HG02798 (cell line): ENCODE measurements at regions not wholly inside any gene's neighbourhood (a gene's known extent, or its start where the extent isn't known, plus 50 kb on each side); places are given as distances from the start of the nearest gene placed in this dataset.
"Not testable (repeated sequence)": the region's sequence is repeated elsewhere in the genome, so short reads cannot be mapped to it uniquely, and the experiment has no call there.

Experiments used
- ATAC-seq: cut with Tn5 transposase; IDR thresholded peaks from one replicate; pipeline ENCODE4 v1.9.1; 2021; ENCODE audit warnings: mild to moderate bottlenecking; ENCODE audit not compliant: unreplicated experiment, poor library complexity

DNA sequence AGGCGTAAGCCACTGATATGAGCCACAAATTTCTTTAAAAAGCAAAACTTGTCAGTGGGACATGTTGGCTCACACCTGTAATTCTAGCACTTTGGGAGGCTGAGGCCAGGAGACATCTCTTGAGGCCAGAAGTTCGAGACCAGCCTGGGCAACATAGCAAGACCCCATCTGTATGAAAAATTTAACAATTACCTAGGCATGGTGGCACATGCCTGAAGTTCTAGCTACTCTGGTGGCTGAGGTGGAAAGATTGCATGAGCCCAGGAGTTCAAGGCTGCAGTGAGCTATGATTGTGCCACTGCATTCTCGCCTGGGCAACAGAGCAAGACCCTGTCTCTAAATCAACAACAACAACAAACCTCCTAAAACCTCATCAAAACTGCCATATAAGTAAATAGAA is 147.6 kb upstream of the BARHL2 start:
- ATAC-seq = no peak

DNA sequence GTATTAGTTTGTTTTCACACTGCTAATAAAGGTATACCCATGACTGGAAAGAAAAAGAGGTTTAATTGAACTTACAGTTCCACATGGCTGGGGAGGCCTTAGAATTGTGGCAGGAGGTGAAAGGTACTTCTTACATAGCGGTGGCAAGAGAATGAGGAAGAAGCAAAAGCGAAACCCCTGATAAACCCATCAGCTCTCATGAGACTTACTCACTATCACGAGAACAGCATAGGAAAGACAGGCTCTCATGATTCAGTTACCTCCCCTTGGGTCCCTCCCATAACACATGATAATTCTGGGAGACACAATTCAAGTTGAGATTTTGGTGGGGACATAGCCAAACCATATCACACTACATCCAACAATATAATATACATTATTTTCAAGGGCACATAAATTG is 145.7 kb upstream of the BARHL2 start:
- no peak for ATAC-seq

GRCh38 chr1:90861421-90861820 is 144.3 kb upstream of the BARHL2 start:
- not testable (repeated sequence) for ATAC-seq

GRCh38 chr1:90856463-90857007 is 139.4 kb upstream of the BARHL2 start:
- ATAC-seq = no peak

GRCh38 chr1:90854397-90854924 is 137.4 kb upstream of the BARHL2 start:
- ATAC-seq = no peak

DNA sequence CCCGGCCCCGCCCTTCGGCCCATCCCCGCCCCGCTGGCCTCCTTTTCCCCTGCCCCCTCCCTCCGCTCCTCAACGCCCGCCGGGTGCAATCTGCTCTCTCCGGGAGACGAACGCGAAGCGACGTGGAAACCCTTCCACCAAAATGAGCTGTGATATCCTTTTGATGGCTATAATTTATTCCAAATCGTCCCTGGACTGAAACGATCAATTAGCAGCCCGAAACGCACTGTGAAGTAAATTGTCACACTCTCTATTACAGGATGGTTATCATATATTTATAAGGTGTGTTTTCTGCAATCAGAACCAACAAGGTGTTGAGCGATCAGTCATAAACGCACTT is 134.6 kb upstream of the BARHL2 start:
- no peak for ATAC-seq

DNA sequence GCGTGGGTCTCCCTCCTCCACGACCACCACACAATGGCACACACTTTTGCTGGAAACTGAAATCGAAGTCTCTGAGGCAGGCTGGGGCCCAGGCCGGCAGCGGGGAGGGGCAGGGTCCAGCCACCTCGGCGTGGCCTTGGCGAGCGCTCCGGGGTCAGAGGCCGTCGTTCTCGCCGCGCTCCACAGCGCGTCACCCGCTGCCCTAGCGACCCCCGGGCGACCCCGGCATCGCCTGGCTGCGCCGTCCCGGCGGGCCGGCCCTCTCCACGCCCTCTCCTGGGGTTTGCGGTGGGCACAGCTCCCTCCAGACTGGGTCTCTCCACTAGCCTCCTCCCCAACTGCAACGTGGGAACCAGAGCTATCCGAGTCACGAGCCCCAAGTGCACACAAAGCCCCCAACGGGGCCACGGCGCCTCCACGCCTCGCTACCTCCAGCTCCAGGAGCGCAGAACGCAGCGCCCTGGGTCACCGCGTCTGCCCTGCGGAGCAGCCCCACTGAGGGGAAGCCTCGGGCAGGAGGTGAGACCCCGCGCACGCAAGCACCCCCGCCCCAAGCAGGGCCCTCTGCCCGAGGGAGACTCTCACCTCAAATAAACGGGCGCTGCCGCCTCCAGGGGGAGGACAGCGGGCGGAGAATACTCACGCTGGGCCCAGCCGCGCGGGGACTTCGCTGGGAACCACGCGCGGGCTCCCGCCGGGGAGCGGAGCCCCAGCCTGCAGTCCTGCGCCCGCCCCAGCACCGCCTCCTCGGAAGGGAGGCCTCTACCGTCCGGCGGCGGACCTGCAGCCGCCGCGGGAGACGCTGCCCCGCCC is 134.0 kb upstream of the BARHL2 start:
- peak; percentile 98 for ATAC-seq

DNA sequence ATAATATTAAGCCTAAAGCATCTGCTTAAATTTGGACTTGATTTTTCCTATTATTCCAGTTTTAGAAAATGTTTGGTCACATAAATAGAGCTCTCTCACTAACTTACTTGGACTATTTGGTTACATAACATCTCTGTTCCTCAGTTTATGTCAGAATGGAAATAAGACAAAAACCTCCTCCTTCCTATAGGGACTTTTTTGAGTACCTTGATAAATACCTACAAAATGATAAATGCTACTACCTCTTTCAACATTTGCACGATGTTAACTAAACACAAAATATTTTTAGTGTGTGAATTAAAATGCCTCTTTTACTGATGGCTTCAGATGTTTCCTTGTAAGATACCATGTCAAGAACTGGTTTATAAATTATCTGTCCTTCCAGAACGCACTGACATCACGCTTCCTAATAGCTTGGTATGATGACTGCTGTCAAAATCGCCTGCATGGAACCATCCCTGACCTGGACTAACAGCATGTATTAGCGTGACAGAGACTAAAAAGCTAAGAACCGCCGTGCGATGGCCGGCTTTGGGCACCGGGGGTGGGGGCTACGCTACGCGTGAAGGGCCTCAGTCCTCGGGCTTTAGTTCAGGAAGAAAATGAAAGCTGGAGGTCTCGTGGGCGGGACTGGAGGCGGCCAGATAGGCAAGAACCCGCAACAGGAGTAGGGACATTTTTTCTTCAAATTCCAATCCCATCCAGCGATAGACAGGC is 133.2 kb upstream of the BARHL2 start:
- peak; percentile 1 for ATAC-seq

- no peak for ATAC-seq
Measured at GRCh38 chr1:90841473-90841872, 124.4 kb upstream of the BARHL2 start.

DNA sequence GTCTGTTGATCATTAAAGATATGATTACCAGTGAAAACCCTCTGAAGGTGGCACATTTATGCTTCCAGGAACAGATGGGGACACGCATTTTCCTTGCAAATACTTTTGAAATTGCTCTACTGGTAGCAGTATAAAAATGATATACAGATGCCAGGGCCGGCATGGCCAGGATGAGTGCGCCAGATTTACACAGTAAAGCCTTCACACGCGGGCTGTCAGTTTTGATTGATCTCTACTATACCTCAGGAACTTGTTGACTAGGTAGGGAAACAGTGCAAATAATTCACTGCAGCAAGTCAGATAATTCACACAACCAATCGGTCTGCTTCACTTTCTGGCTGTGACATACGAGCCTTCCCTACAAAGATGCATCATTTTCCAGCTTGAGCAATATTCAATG is 123.2 kb upstream of the BARHL2 start:
- no peak for ATAC-seq

DNA sequence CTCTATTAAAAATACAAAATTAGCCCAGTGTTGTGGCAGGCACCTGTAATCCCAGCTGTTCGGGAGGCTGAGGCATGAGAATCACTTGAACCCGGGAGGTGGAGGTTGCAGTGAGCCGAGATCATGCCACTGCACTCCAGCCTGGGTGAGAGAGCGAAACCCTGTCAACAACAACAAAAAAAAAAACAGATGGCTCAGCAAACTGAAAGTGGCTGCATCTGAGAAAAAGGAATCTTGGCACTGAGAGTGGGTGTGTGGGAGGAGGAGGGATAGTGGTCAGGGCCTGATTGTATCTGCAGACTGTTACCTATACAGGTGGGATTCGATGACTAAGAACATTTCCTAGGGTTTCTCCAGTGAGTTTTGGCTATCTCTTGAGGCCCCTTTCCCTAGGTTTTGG is 122.2 kb upstream of the BARHL2 start:
- no peak for ATAC-seq

DNA sequence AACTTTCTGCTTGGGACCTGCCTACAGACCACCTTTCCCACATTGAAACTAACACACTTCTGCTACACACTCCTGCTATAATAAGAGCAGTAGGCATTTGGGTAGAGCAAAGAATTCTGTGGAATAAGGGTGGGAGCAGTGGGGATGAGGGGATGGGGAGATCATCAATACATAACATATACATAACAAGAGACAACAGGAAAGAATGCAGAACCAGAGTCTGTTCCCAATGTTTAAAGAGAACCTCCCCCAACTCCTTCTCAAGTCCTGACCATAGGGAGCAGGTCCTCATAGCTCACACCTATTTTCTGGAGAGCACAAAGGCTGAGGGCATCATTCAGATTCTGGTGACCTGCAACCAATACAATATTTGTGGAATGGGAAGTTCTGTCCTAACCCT is 121.6 kb upstream of the BARHL2 start:
- ATAC-seq = no peak

DNA sequence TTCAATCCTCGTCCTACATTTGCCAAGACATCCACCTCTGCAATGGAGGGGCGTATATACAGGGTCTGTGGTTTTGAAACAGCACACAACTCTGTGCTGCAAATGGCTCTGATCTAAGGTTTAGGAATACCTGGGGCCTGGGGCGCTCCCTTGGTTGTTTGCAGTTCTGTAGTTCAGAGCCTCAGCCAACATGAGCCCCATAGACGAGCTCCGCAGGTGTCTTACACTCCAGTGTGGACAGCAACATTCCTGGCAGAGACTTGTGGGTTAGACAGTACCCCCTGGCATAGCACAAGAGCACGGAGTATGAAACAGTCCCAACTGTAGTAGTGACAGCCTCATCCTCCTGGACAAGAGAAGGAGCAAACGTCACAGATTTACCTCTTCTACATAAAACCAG is 120.3 kb upstream of the BARHL2 start:
- ATAC-seq = no peak

GRCh38 chr1:90836345-90836679 is 119.2 kb upstream of the BARHL2 start:
- no peak for ATAC-seq

- no peak for ATAC-seq
Measured at GRCh38 chr1:90835661-90836344, 118.7 kb upstream of the BARHL2 start.

GRCh38 chr1:90834886-90835660 is 118.0 kb upstream of the BARHL2 start:
- no peak for ATAC-seq

- no peak for ATAC-seq
Measured at GRCh38 chr1:90834354-90834885, 117.3 kb upstream of the BARHL2 start.

- ATAC-seq = no peak
Measured at GRCh38 chr1:90833466-90834110, 116.5 kb upstream of the BARHL2 start.

DNA sequence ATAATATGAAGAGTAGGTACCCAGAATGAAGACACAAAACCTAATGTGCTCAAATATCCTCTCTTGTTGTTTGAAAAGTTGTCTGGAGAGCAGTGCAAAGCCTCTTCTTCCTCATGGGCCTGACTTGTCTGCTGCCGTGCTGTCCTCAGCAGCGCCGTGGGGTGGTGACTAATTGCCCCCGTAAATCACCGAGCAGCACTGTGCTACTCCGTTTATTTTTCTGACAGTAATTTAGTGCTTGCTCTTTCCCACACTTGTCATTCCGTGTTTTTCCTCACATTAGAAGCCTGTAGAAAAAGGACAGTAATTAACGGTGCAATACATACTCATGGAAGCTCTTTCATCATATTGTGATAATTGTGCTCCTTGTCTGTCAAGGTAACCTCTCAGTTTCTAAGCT is 114.8 kb upstream of the BARHL2 start:
- ATAC-seq = no peak

DNA sequence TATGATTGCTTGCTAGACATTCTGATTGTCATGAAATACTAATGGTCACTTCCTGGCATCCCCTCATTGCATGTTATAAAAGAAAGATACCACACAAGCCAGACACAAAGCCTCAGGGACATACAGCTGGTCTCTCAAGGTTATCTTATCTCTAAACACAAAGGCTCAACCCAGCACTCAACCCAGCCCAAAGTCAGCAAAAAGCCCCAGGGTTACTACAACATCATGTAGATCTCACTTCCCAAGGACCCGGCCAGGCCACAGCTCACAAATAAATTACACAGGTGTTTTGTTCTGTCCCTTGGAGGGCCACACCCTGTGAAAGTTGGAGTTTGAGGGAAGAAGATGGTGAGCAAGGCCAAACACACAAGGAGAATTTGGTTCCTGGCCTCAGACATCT is 109.7 kb upstream of the BARHL2 start:
- no peak for ATAC-seq
